DMS 273 (cell line): ENCODE measurements at regions not wholly inside any gene's neighbourhood (a gene's known extent, or its start where the extent isn't known, plus 50 kb on each side); places are given as distances from the start of the nearest gene placed in this dataset.

Source experiments
- DNase-seq: peaks from one replicate; lab custom pipeline; 2025; ENCODE audit not compliant: unreplicated experiment; lab: John Stamatoyannopoulos, UW

DNA sequence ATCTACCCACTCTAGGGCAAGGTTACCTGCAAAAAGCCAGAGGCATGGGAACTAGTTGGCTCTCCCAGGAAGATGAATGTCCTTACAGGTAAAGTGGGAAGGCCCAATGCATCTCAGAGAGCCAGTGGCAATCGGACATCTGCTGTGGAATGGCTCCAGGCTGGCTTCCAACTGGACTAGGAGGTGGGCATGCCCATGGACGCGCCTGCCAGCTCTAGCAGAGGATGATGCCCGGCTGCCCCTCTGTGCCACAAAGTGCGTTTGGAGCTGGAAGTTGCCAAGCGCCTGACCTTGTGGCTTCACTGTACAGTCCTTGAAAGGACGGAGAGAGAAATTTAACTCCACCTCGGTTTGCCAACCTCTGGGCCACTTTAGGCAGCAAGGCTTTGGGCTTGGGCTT lies 84.4 kb downstream of the NR2F2 start:
- no peak for DNase-seq

DNA sequence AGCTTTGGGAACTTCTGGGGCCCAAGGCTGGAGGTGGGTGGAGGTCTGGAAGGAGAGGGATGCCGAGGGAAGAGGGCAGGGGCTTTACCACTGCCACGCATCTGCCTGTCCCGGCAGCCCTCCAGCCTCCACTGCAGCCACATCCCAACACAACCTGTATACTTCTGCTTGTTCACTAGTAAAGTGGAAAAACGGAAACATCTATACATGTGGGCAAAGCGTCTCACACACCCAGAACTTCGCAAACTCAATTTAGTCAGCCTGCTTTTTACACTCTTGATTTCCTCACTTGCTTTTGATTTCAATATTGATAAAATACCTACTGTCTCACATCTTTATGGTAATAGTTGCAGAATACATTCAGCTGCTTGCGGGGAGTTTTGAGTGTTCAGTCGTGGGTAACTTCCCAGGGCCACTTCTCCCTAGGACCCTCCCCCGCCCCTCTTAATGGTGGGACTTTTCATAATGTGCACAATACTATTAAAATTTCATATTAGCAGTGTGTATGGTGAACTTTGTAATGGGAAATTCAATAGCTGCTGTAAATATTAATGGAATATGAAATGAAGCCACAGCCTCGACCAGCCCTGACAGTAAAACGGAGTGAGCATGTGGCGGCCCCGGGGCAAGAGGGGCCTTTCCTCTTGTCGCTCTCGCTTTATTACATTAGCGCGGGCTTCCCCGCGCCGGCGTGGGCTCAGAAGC lies 85.2 kb downstream of the NR2F2 start:
- DNase-seq, result no peak

GRCh38 chr15:96416218-96416933 lies 85.9 kb downstream of the NR2F2 start:
- no peak for DNase-seq

GRCh38 chr15:96416934-96417759 lies 86.6 kb downstream of the NR2F2 start:
- DNase-seq, result no peak

DNA sequence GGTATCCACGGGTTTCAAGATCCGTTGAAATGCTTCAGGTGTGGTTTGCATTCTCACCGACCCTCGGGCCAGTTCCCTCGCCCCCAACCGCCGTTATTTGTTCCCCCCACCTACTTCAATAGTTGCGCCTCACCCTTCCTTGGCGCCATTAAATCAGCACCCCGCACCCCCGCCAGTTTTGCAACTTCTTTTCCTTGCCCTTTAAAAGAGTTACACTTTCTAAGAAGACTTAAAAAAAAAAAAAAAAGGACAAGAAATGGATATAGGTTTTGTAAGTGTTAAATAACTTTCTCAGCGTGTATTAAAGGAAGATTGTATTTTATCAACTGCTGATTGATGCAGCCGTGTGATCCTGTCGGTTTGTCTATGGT lies 87.2 kb downstream of the NR2F2 start:
- DNase-seq, result no peak

DNA sequence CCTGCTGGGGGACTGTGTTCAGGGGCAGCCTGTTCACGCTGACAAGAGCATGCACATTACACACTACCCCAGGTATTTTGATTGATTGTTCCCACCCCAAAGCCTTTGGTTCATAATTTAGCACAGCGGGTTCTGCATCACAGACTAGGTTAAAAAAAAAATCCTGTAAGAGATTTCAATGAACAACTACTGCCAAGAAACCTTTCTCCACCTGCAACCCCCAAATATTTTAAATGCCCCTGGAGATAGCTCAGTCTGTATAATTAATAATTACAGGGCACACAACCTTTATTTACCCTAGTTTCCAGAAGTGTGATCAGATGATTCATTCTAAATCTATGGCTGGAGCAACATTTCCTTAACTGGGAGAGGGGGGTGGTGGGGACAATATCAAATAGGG lies 87.6 kb downstream of the NR2F2 start:
- DNase-seq, result no peak

GRCh38 chr15:96421178-96421601 lies 90.7 kb downstream of the NR2F2 start:
- DNase-seq, result no peak

- no peak for DNase-seq
These were observed 91.6 kb downstream of the NR2F2 start for GRCh38 chr15:96422125-96422524.

DNA sequence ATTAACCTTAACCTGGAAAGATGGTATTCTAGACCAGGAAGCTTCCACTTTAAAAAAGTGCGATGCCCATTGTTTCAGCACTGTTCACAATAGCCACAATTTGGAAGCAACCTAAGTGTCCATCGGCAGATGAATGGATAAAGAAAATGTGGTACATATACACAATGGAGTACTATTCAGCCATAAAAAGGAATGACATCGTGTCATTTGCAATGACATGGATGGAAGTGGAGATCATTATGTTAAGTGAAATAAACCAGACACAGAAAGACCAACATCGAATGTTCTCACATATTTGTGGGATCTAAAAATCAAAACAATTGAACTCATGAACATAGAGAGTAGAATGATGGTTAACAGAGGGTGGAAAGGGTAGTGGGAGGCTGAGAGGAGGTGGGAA lies 94.2 kb downstream of the NR2F2 start:
- no peak for DNase-seq

DNA sequence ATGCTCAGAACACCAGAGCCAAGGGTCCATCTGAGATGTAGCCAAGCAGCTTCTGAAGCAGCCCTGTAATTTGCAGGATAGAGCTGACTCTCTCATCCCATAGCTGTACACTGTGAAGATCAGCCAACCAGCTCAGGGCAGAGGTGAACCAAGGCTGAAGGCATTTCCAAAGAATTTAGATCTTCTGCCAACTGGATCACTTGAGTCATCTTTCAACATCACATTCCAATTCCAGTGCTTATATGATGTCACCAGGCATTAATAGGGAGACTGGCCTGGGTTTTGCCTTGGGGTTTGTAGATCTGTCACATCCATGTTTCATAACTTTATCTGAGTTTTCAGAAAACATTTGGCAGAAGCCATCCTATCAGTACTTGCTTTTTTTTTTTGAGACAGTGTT lies 98.2 kb downstream of the NR2F2 start:
- no peak for DNase-seq

DNA sequence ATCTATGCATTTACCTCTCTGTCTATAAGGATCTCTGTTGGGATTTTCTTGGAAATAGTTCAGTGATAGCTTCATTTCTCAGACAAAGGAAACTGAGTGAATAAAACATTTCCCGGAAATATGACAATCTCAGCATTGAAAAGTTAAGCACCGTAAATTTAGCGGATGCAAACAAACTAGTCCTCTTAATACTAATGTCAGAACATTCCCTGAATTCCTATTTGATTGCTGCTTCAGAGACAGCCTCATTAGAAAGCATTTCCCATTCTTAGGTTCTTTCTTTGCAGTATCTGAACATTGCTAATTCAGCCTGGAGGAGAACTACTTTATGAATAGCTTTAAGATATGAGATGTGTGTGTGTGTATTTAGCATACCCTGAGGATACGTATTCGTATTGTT lies 101.3 kb downstream of the NR2F2 start:
- no peak for DNase-seq

DNA sequence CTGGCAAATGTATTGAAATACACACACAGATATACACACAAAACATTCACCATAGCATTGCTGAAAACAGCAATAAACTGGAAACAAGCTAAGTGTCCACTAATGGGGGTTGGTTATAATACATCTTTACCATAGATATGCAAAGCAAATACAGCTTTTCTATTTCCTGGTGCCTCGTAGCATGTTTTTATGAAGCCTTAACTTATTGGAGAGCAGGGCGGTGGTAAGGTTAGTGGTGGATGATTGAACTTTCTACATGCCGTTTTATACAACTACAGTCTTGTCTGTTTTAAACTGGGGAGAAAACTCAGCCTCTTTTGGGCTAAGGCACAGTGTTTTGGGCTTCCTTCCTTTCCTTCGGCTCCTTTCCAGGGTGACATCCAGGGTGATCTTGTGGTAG lies 104.5 kb downstream of the NR2F2 start:
- DNase-seq, result no peak

DNA sequence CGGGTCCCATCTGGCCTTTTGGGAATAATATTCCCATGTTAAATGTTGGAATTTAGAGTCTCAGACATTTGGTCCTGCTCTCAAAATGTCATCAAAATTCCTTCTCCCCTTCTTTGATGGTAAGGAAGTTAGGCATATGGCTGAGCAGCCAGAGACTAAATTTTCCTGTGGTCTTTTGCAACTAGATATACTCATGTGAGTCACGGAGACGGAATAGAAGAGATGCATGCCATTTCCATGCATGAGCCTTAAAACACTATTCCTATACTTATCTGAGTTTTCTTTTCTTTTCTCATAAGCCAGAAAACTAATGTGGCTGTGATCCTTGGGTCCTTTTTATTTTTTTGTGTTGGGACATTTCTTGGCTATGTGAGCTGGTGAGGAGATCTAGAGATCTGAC lies 105.3 kb downstream of the NR2F2 start:
- no peak for DNase-seq

DNA sequence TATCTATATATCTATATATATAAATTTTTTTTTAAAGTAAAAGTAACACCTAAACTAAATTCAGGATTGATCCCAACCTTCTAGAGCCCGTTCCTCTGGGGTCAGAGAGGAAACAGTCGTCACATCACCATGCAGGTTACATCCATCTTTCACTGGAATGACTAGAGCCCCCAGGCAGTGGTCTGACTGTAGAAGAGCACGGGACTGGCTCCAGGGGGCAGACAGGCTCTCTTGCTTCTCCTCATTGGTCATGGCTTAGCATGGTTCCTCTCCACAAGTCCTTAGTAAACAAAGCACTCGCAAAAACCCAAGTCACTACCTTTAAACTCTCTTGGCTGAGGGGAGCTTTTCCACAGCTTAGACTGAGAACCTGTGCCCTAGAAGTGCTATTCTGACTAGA lies 110.5 kb downstream of the NR2F2 start:
- no peak for DNase-seq

GRCh38 chr15:96442076-96442475 lies 111.6 kb downstream of the NR2F2 start:
- DNase-seq, result no peak

GRCh38 chr15:96444865-96445264 lies 114.4 kb downstream of the NR2F2 start:
- no peak for DNase-seq

- DNase-seq, result no peak
These were observed 118.4 kb downstream of the NR2F2 start for GRCh38 chr15:96448923-96449322.

DNA sequence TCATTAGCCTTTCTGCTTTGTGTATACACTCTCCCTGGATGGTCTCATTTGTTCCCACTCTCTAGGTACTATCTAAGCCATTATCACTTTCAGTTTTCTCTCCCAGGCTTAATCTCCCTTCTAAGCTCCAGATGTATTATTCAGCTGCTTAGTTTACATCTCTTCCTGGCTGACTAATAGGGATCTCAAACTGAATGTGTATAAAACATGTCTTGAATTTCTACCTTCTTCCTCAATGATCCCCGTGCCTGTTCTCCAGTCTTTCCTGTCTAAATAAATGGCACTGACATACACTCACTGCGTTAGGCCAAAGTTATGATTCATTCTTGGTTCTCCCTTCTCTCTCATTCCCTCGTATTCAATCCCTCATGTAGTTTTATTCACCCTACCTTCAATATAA lies 127.3 kb downstream of the NR2F2 start:
- DNase-seq, result no peak

GRCh38 chr15:96460106-96460505 lies 129.6 kb downstream of the NR2F2 start:
- DNase-seq, result no peak

GRCh38 chr15:96462768-96463750 lies 132.6 kb downstream of the NR2F2 start:
- no peak for DNase-seq
